GM23248 (cell line): ENCODE measurements at regions not wholly inside any gene's neighbourhood (a gene's known extent, or its start where the extent isn't known, plus 50 kb on each side); places are given as distances from the start of the nearest gene placed in this dataset.

Source experiments
- EZH2 ChIP-seq: fragments of 200-600 bp; sonication (generic); IDR thresholded peaks from 2 replicates; pipeline ENCODE4 v1.6.1; 2018; ENCODE audit warnings: antibody characterized with exemption, mild to moderate bottlenecking; ENCODE audit not compliant: insufficient read depth, poor library complexity, severe bottlenecking
- EZH2phosphoT487 ChIP-seq: fragments of 200-600 bp; sonication (generic); IDR thresholded peaks from 2 replicates; pipeline ENCODE4 v1.6.1; 2018; ENCODE audit warnings: antibody characterized with exemption, moderate library complexity, mild to moderate bottlenecking, low read depth; ENCODE audit not compliant: insufficient read depth

GRCh38 chr5:112569596-112569995 lies 150.5 kb upstream of the EPB41L4A start:
- TF ChIP-seq EZH2, result no peak
- TF ChIP-seq EZH2phosphoT487, result no peak
